ENCODE measurements at regions not wholly inside any gene's neighbourhood (a gene's known extent, or its start where the extent isn't known, plus 50 kb on each side); places are given as distances from the start of the nearest gene placed in this dataset.

DNA sequence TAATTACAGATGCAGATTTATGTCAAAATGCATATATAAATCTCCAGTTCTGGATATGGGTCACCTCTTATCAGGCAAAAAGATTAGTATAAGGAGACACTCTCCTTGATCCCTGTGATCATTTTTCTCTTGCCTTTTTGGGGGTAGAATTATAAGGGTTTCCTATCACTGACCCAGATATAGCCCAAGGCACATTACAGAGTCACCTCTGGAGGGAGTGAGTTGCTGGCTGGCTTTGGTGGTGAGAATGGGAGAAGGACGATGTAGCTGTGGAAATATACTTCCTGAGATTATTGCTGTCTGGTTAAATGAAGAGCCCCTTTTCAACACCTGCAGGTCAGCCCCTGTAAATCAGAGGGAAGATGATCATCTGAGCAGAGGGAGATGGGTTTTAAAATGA lies 418.7 kb downstream of the MTX2 start:
- no peak for DNase-seq

- DNase-seq: no peak
Measured at GRCh38 chr2:176689711-176690110, 420.5 kb downstream of the MTX2 start.

DNA sequence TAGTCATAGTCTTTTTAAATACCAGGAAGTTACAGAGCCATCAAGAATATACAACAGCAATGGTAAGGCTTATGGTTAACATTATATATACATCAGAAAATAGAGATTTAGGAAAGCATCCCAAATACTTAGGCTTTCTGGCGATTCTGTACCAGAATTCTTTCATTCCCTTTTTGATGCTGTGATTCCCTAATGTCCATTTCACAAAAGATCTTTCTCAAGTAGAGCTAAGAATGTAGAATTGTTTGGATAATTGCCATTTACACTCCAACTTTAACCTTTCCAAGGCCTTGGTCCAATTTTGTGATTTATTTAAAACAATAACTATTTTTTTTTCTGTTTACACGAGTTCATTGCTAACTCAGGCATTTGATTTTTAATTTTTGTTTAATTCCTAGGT lies 422.2 kb downstream of the MTX2 start:
- DNase-seq: no peak

DNA sequence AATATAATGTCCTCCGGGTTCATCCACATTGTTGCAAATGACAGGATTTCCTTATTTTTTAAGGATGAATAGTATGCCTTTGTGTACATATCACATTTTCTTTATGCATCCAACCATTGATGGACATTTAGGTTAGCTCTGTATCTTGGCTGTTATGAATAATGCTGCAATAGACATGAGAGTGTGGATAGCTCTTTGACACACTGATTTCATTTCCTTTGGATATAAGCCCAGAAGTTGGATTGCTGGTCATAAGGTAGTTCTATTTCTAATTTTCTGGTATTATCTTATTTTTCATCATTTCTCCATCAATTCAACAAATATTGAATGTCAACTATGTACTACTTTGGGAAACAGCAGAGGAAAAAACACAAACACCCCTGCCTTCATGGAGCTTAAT lies 423.3 kb downstream of the MTX2 start:
- DNase-seq: no peak

DNA sequence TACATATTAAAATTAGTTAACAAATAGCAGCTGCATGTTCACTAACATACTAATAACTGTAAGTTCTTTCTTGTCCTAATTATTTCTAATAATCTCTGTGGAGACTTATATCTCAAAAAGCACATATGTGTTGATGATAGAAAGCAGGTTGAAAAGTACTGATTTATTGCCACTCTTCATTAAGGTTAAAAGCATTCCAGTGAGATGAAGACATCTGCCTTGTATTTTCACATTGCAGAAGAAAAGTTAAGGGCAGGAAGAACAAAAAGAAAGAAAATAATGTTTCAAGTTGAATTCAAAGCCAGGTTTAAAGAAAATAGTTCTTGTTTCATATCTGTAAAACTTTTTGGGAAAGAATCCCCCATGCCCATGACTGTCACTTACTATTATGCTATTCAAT lies 429.9 kb downstream of the MTX2 start:
- DNase-seq: no peak

DNA sequence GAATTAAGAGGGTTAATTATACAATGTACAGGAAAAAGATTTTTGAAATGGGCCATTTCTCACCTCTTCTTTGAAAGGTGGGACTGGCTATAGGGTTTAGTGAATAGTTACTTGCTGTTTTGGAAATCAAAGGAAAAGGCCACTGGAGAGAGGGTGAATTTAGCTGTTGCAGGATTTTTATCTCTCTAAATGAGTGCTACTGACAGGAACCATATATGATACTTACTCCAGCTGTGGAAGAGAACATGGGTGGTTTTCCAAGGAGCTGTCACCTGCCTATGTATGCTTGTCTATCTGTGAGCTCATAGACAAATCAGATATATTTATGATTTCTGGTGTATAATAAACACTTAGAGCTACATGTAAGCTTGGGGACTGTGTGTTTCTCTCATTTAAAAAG lies 430.4 kb downstream of the MTX2 start:
- no peak for DNase-seq

- DNase-seq: no peak
Measured at GRCh38 chr2:176702131-176702530, 432.9 kb downstream of the MTX2 start.

DNA sequence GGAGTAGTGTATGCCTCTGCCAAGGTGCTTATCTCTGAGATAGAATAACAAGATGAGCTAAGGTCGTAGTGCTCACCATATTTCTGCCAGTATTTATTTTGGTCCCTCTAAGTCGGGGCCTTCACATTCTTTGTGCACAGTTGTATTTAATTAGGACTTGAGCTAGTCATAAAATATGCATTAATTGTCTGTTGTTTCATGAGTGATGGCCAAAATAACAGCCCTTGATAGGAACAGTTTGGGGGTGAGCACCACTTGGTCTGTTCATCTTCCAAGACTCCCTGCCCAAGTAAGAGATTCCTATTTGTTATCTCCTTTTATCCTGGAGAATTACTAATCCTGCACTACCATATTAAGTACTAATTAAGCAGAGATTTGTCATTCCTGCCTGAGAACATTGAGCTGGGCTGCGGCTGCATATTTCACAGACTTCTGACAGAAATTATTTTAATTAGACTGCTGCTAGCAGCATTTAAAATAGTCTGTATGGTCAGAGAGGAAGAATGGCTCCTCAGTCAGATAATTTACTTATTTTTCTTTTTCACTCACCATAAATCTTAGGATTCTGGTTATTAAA lies 435.1 kb downstream of the MTX2 start:
- no peak for DNase-seq

DNA sequence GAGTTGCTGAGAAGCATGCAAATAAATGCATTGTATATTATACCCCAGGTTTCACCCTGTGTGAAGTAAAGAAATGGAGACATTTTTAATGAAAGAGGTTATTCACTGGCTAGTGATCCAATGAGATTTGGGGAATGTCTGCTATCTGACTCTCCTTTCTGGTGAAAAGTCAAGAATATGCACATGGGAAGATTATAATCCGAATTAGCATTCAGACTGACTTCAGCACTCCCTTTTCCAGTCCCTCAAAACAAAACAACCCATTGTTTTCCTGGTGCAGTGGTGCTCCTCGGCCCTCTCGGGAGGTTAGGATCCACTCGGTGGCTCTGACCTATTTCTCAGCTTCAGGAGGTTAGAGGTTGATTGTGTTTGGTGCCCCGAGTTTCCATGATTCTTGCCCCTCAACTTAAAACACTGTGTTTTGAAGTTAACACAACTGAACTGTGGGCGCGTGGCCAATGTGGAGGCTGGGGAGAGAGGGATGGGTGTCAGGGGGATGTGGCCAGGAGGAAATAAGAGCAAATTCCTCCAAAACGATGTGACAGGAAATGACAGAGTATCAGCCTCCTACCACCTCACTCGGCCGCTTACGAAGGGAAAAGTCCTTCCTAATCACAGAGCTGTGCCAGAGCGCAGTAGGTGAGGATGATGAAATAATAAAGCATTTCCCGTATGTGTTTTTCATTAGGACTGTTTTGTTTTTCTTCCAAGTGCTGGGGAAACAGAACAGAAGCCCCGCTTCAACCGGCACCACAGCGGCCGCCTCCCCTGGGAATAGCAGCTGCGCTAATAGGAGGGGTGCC lies 440.1 kb downstream of the MTX2 start:
- DNase-seq: no peak

GRCh38 chr2:176709991-176710390 lies 440.7 kb downstream of the MTX2 start:
- DNase-seq: no peak

DNA sequence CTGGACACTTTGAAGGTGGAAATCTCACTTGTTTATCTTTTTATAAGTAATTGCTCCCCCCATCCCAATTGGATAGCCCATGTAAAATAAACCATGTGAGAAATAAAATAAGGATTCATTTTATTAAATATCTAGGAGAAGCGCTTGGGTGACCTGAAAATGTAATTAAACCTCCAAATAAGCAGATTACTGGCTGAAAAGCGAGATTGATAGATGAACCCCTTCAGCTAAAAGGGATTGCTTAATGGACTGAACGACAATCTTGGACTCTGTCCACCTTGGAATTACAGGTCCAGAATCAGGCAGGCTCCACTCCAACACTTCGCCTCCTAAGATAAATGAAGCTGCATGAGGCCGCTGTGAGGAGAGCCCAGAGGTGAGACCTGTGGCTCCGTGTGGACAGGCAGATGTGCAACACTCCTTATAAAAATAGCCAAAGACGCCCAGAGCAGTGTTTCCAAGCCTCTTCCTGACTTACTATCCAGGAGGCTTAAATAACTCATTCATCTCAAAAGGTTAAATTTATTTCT lies 441.5 kb downstream of the MTX2 start:
- no peak for DNase-seq

DNA sequence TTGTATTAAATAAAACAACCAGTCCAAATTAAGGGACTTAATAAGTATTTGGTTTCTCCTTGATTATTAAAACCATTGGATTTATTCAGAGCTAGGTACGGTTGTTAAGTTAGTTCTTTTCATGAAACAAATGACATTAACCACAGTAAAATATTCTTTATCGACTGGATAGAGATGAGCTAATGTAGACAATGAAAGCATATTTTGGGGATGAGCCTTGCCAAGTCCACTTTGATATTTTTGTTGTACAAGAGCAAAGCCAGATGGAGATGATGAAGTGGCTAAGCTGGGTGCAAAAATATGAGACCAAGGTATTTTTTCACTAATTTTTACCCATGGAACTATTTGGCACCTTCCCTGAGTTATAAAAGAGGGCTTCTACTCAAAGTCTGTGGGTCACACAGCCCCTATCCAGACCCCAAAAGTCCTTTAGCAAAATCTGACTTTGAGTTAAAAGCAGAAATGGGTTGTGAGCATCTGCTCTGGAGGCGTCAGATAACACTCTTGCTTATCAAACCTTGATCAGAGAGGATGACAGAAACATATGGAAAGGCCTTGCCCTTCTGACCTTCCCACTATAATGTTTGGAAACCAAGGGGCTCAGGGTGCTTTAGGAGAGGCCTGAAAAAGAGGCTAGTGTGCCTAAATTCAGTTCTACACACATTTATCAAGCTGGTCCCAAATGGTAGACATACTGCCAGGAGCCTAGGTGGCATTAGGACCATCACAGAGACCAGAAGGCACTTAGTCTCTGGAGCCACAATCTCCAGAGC lies 456.8 kb downstream of the MTX2 start:
- DNase-seq: no peak

GRCh38 chr2:176727696-176728095 lies 458.5 kb downstream of the MTX2 start:
- no peak for DNase-seq

GRCh38 chr2:176729706-176730569 lies 460.7 kb downstream of the MTX2 start:
- no peak for DNase-seq

DNA sequence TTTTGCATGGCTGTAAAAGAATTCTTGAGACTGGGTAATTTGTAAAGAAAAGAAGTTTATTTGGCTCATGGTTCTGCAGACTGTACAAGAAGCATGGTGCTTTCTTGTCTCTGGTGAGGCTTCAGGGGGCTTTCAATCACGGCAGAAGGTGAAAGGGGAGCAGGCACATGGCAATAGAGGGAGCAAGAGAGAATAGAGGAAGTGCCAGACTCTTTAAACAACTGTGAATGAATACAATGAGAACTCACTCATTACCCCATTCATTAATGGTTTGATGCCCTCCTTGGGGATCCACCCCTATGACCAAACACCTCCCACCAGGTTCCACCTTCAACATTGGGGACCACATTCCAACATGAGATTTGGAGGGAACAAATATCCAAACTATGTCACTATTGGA lies 463.5 kb downstream of the MTX2 start:
- no peak for DNase-seq

DNA sequence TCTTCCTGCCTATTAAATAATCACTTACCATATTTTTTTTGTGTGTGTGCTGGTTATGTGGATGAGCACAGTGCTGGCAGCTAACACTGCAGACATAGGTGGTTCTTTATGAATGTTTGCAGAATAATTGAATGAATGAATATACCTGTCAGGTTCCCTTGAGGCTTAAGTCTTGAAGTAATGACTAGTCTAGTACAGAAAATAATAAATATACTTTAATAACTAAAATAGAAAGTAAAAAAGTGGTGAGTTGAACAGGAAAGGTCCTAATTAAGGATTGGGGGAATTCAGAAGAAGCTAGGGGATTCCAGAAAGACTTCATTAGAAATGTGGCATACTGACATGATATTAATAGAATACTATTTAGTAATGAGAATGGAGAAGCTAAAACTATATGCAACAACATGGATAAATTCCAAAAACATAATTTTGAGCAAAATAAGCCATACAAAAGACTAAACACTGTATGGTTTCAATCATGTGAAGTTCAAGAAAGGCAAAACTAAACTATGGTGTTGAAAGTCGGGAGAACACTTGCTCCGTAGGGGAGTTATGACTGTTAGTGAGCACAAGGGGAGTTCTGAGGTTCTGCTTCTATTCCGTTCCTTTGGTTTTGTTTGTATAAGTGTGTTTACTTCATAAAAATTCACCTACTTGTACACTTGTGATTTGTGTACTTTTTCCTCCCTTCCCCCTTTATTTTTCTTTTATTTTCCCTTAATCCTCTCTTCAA lies 464.6 kb downstream of the MTX2 start:
- DNase-seq: no peak

DNA sequence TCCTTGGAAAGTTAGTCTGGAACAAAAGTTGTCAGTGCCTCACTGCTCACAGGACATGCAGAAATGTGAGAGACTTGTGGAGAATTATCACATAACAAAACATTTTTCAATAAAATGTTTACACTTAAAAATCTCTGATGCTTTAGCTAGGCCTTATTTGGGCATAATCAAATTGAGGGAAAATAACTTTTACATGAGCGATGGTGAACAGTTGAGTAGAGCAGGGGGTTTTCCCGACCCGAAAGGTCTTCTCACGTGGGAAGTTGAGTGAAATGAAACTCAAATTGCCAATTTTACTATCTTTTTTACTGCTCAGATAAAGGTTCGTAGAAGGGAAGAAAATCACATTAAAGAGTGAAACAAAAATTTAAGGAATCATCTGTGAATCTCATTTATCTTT lies 465.6 kb downstream of the MTX2 start:
- DNase-seq: no peak

DNA sequence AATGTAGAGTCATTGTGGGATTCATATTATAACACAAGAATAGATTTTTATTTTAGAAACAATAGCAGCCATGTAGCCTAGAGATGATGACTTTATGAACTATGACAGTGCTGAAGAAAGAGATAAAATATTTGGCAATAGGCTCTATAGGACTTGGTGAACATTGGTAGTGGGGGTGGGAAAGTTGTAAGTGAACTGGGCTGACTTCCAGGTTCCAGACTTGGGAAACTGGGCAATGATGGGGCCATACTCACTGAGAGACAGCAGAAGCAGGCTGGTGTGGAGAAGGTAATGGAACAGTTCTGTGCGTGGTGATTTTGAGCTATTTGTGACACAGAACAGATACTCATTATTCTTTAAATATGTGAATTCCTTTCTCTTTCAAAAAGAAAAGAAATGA lies 470.3 kb upstream of the HNRNPA3 start:
- DNase-seq: no peak

DNA sequence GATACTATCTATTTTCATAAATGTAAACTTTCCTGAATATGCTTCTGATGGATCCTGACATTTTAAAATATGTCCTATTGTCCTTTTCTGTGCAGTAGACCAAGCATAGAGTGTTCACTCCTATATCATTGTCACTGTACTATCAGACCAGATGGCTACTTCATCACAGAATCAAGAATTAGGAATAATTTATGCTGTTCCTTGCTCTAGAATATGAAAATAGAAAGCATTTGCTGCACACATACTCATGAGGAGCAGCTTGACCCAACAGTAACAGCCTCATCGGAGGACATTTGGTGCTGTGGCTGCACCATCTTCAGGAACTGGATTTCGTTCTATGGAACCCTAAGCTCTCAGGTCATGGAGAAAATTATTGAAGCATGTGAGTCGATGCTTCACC lies 468.9 kb upstream of the HNRNPA3 start:
- no peak for DNase-seq

DNA sequence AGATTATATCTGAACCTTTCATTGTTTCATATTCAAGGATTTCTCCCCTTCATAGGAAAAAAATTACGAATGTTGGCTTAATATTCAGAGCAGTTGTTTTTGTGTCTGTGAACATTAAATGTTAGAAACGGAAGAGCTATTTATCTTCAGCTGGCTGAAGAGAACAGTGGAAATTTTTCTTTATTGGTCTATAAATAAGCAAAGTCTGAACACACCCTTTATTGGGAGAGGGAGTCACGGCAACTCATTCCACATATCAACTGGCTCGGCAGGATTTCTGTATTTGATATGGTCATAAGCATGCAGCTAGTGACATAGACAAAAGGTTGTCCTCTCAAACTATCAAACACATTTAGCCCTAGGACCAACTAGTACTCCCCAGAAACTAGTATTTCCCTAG lies 468.4 kb upstream of the HNRNPA3 start:
- DNase-seq: no peak

- DNase-seq: no peak
Measured at GRCh38 chr2:176745543-176746200, 466.9 kb upstream of the HNRNPA3 start.

DNA sequence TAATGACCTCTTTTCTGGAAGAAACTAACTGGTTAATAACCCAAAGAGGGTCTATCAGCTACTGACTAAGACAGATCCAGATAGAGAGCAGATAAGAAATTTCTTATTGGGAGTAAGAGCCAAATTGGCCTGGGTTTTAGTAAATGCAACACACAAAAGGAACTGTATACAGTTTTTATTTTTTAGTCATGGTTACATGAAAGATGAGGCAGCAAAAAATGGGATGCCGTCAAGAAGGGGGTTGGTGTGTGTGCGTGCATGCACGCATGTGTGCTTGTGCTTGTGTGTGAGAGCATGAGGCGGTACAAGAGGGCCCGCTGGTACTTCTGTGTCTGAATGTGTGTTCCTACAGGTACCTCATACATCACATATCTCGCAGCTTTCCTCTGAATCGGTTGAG lies 466.2 kb upstream of the HNRNPA3 start:
- no peak for DNase-seq
